Common myeloid progenitor, CD34-positive (primary cell): ENCODE measurements at regions not wholly inside any gene's neighbourhood (a gene's known extent, or its start where the extent isn't known, plus 50 kb on each side); places are given as distances from the start of the nearest gene placed in this dataset.
A peak's percentile ranks its signal among the peaks of the same experiment; 100 is the strongest.

ENCODE experiments used
- CTCF ChIA-PET: fragments of 350-600 bp; sonication (Branson Sonifier 250); formaldehyde crosslinking; loops from one replicate; lab custom pipeline; 2021; ENCODE audit warnings: antibody characterized with exemption; lab: Charles Lee
- POLR2A ChIA-PET: fragments of 350-600 bp; sonication (Branson Sonifier 250); formaldehyde crosslinking; loops from one replicate; lab custom pipeline; 2021; ENCODE audit warnings: antibody characterized with exemption; lab: Charles Lee
- DNase-seq, 3 donors: peaks; one replicate each; pipeline versions ENCODE4 v3.0.0 to v3.0.0-alpha.2; 2013
- H3K27ac ChIP-seq, 2 experiments: 1 replicate in 1 of 2; 2 replicates in 1 of 2; pipeline ENCODE4 v1.7.0; 2013; ENCODE audit warnings: inconsistent platforms in 2 of 2, low read length in 2 of 2, mild to moderate bottlenecking in 2 of 2, low read depth in 1 of 2, moderate library complexity in 1 of 2; ENCODE audit not compliant: severe bottlenecking in 2 of 2, insufficient read depth in 1 of 2, poor library complexity in 1 of 2
- H3K27me3 ChIP-seq, 5 experiments: replicated peaks in 2 of 5; 1 replicate in 3 of 5; 2 replicates in 2 of 5; pipeline versions ENCODE4 v1.6.1 to v1.7.0; 2013; ENCODE audit warnings: low read length in 4 of 5, mild to moderate bottlenecking in 2 of 5, moderate library complexity in 2 of 5, inconsistent platforms in 1 of 5; ENCODE audit not compliant: insufficient read depth in 5 of 5, control insufficient read depth in 4 of 5
- H3K36me3 ChIP-seq, 4 experiments: 1 replicate in 2 of 4; 2 replicates in 2 of 4; pipeline versions ENCODE4 v1.6.1 to v1.7.0; 2013; ENCODE audit warnings: low read length in 3 of 4, control low read depth in 1 of 4, mild to moderate bottlenecking in 1 of 4; ENCODE audit not compliant: control insufficient read depth in 4 of 4, insufficient read depth in 4 of 4
- H3K4me1 ChIP-seq, 4 experiments: 1 replicate in 3 of 4; 2 replicates in 1 of 4; pipeline versions ENCODE4 v1.6.1 to v1.7.1; 2013; ENCODE audit warnings: low read length in 3 of 4, mild to moderate bottlenecking in 3 of 4, control low read depth in 1 of 4, inconsistent platforms in 1 of 4, moderate library complexity in 1 of 4; ENCODE audit not compliant: control insufficient read depth in 4 of 4, insufficient read depth in 4 of 4; ENCODE audit errors: control extremely low read depth in 1 of 4
- H3K4me3 ChIP-seq, 7 experiments: 1 replicate in 4 of 7; 2 replicates in 3 of 7; pipeline versions ENCODE4 v1.5.1 to v1.7.0; 2013; ENCODE audit warnings: mild to moderate bottlenecking in 7 of 7, low read length in 6 of 7, moderate library complexity in 6 of 7, inconsistent platforms in 2 of 7, low read depth in 2 of 7, control low read depth in 1 of 7; ENCODE audit not compliant: insufficient read depth in 4 of 7, control insufficient read depth in 1 of 7; ENCODE audit errors: extremely low read depth in 1 of 7
- H3K9me3 ChIP-seq, 5 experiments: 1 replicate in 4 of 5; 2 replicates in 1 of 5; pipeline versions ENCODE4 v1.6.1 to v1.7.1; 2013; ENCODE audit warnings: low read length in 4 of 5, mild to moderate bottlenecking in 2 of 5, inconsistent platforms in 1 of 5, low read depth in 1 of 5, moderate library complexity in 1 of 5; ENCODE audit not compliant: control insufficient read depth in 4 of 5, insufficient read depth in 2 of 5; ENCODE audit errors: control extremely low read depth in 1 of 5
- WGBS: methylation state at CpG from one replicate; pipeline ENCODE4 v1.1.5; 2013; ENCODE audit not compliant: insufficient coverage; 5-methylcytosine and 5-hydroxymethylcytosine counted together

DNA sequence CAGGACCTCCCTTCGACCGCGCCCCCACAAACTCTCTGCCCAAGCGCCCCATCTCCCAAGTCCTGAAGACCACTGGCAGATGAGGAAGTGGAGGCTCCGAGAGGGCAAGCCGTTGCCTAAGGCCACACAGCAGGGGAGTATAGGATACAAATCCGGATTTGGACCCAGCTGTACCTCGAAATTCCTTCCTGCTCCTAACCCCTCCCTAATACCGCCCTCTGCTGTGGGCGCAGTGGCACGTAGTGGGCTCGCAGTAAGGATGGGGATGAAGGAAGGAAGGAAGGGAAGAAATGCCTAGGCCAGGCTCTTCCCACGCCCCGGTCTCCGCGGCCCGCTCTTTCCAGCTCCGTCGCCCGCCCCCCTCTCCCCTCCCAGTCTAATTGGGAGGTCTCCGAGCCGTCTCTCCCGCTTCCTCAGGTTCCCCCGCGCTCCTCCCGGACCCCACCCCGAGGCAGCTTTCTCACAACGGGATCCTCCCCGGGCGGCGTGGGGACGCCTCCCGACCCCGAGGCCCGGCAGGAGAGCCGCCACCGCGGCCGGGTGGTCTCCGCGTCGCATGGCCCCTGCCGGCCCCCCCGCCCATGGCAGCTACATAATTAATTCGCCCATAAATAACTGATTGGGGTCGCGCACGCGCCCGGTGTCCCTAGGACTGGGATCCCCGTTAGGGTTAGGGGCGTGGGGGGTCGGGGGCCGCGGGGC lies 138.9 kb downstream of the C9orf50 start:
- 12% methylated on average over 32 of the region's 55 CpGs for WGBS
- Histone ChIP-seq H3K36me3 (no peaks in the 10 kb centered on the region), H3K27me3 (no peaks in the 10 kb centered on the region), H3K4me3 (peak overlapping the region in 6 of 7 experiments; percentile 17 to 72 (median 48)), H3K27ac (peak overlapping the region in 1 of 2 experiments; percentile 64), H3K9me3 (no peaks in the 10 kb centered on the region), H3K4me1 (peaks cover 0 to 30% (median 25%) of the 10 kb centered on the region in 4 experiments)
- ChIA-PET POLR2A (interaction anchor here (0.6 to 1.9 kb wide), 3 partner anchors 9 to 90 kb away, joined by 4 to 23 read pairs (median 4); no protein-coding TSS in a partner anchor), CTCF (interaction anchor here (0.6 to 2.0 kb wide), 5 partner anchors 17 to 127 kb away, joined by 3 to 6 read pairs (median 4); no protein-coding TSS in a partner anchor)
- no peak for DNase-seq

DNA sequence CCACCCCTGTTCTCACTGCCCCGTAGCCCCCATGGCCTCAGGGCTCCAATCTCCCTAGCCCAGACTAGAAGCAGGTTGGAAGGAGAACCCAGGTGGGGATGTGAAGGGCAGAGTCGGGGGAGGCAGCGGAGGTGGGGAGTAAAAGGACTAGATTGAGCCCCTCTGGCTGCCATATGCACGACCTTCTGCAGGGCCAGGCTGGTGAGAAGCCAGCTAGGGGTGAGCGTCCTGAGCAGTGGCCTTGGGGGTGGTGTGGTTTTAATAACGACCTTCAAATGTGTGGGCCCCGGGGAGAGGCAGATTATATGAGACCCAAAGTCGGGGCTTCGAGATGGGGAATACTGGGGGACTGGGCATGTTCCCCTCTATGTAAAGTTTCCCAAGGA lies 139.5 kb downstream of the C9orf50 start:
- 81% methylated on average over 8 of the region's 9 CpGs for WGBS
- ChIA-PET CTCF (interaction anchor here (0.7 to 2.0 kb wide), 6 partner anchors 12 to 127 kb away, joined by 3 to 6 read pairs (median 4); no protein-coding TSS in a partner anchor), POLR2A (interaction anchor here (1.0 kb wide), 1 partner anchor 9 kb away, joined by 4 read pairs; no protein-coding TSS in a partner anchor)
- Histone ChIP-seq H3K27me3 (no peaks in the 10 kb centered on the region), H3K4me1 (peaks cover 0 to 34% (median 26%) of the 10 kb centered on the region in 4 experiments), H3K9me3 (no peaks in the 10 kb centered on the region), H3K27ac (peak overlapping the region in 1 of 2 experiments; percentile 64), H3K4me3 (peak overlapping the region in 1 of 7 experiments; percentile 59), H3K36me3 (no peaks in the 10 kb centered on the region)
- DNase-seq = no peak

DNA sequence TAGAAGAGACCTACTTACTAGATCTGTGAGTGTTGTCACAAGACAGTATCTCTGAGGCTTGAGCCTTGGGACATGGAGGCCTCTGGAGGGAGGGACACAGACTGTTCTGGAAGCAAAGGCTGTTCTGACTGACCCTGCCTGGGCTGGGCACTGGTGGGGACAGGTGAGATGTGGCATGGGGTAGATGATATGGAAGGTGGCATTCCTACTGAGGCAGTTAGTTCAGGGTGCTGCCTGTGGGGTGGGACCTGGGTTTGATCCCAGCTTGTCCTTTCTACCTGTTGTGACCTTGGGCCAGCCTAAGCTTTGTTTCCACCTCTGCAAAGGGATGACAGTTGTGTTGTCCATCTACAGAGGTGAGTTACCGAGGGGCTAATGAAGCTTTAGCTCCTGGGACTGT lies 140.2 kb downstream of the C9orf50 start:
- H3K27me3 ChIP-seq = no peaks in the 10 kb centered on the region
- no peak for DNase-seq
- no peak overlapping the region for H3K4me3 ChIP-seq
- no peaks in the 10 kb centered on the region for H3K36me3 ChIP-seq
- CTCF ChIA-PET = interaction anchor here (0.7 to 1.9 kb wide), 4 partner anchors 11 to 160 kb away, joined by 3 to 6 read pairs (median 4); no protein-coding TSS in a partner anchor
- WGBS = 100% methylated on average over 1 of the region's 1 CpG
- peaks cover 0 to 32% (median 26%) of the 10 kb centered on the region in 4 experiments for H3K4me1 ChIP-seq
- POLR2A ChIA-PET = no interaction called here
- H3K27ac ChIP-seq = no peak overlapping the region
- H3K9me3 ChIP-seq = no peaks in the 10 kb centered on the region

- CTCF ChIA-PET = interaction anchor here (0.8 to 1.9 kb wide), 3 partner anchors 20 to 160 kb away, joined by 3 to 6 read pairs (median 4); no protein-coding TSS in a partner anchor
These were observed 140.7 kb downstream of the C9orf50 start for GRCh38 chr9:129480227-129480626.

DNA sequence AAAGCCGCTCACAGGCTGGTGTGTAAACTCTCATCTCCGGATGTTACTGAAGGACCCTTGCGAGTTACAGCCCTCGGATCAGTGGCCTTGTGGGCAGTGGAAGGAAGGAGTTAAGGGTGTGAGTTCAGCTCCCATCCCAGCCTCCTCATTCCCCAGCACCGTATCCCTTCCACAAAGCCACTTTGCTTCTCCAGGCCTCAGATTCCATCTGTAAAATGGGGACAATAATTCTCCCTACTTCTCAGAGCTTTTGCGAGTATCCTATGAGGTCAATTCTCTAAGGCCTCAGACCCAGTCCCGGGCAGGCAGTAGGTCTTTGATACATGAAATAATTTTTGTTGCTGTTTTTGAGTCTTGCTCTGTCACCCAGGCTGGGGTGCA lies 141.3 kb downstream of the C9orf50 start:
- H3K36me3 ChIP-seq = no peaks in the 10 kb centered on the region
- WGBS = 100% methylated on average over 3 of the region's 7 CpGs
- H3K4me1 ChIP-seq = peaks cover 0 to 33% (median 24%) of the 10 kb centered on the region in 4 experiments
- POLR2A ChIA-PET = interaction anchor here (1.0 kb wide), 1 partner anchor 14 kb away, joined by 3 read pairs; no protein-coding TSS in a partner anchor
- CTCF ChIA-PET = no interaction called here
- no peak overlapping the region for H3K4me3 ChIP-seq
- no peaks in the 10 kb centered on the region for H3K27me3 ChIP-seq
- no peak overlapping the region for H3K27ac ChIP-seq
- DNase-seq = no peak
- H3K9me3 ChIP-seq = peaks cover 0 to 9% (median 2%) of the 10 kb centered on the region in 5 experiments

More at GRCh38 chr9:129480227-129480626, 140.7 kb downstream of the C9orf50 start:
- Histone ChIP-seq H3K4me1 (peaks cover 0 to 32% (median 24%) of the 10 kb centered on the region in 4 experiments), H3K4me3 (no peak overlapping the region), H3K36me3 (no peaks in the 10 kb centered on the region), H3K27me3 (no peaks in the 10 kb centered on the region), H3K27ac (no peak overlapping the region), H3K9me3 (peaks cover 0 to 3% (median 0%) of the 10 kb centered on the region in 5 experiments)
- POLR2A ChIA-PET = interaction anchor here (1.0 kb wide), 1 partner anchor 15 kb away, joined by 3 read pairs; no protein-coding TSS in a partner anchor
- WGBS = 90% methylated on average over 12 of the region's 12 CpGs
- no peak for DNase-seq

GRCh38 chr9:129478961-129479630 lies 141.8 kb downstream of the C9orf50 start:
- WGBS = 95% methylated on average over 13 of the region's 13 CpGs
- Histone ChIP-seq H3K4me1 (peaks cover 0 to 37% (median 24%) of the 10 kb centered on the region in 4 experiments), H3K36me3 (no peaks in the 10 kb centered on the region), H3K27ac (no peak overlapping the region), H3K4me3 (no peak overlapping the region), H3K27me3 (no peaks in the 10 kb centered on the region), H3K9me3 (peaks cover 0 to 12% (median 2%) of the 10 kb centered on the region in 5 experiments)
- POLR2A ChIA-PET = interaction anchor here (1.0 kb wide), 1 partner anchor 14 kb away, joined by 3 read pairs; no protein-coding TSS in a partner anchor
- no peak for DNase-seq
- CTCF ChIA-PET = no interaction called here
